Upper lobe of left lung (tissue), 6 donors: ENCODE measurements at regions not wholly inside any gene's neighbourhood (a gene's known extent, or its start where the extent isn't known, plus 50 kb on each side); places are given as distances from the start of the nearest gene placed in this dataset.

Experiments used
- ATAC-seq, 2 donors: fragments of 200-7000 bp; cut with Tn5 transposase; one replicate each; pipeline ENCODE4 v1.9.1; 2022; ENCODE audit warnings: mild to moderate bottlenecking in 2 of 2, moderate library complexity in 2 of 2; ENCODE audit not compliant: low FRiP score in 2 of 2
- DNase-seq, 2 donors: peaks; one replicate each; pipeline ENCODE4 v3.0.0-alpha.2; 2019 to 2020
- H3K27ac ChIP-seq, 4 donors: fragments of 200-600 bp; sonication (generic); one replicate each; pipeline ENCODE4 v1.5.1; 2016 to 2019
- H3K27me3 ChIP-seq, 4 donors: fragments of 200-600 bp; sonication (generic); one replicate each; pipeline ENCODE4 v1.5.1; 2017 to 2019
- H3K36me3 ChIP-seq, 4 donors: fragments of 200-600 bp; sonication (generic); one replicate each; pipeline ENCODE4 v1.5.1; 2016 to 2019
- H3K4me1 ChIP-seq, 4 donors: fragments of 200-600 bp; sonication (generic); one replicate each; pipeline ENCODE4 v1.5.1; 2018 to 2019
- H3K4me3 ChIP-seq, 4 donors: fragments of 200-600 bp; sonication (generic); one replicate each; pipeline ENCODE4 v1.5.1; 2017 to 2019; ENCODE audit warnings: mild to moderate bottlenecking in 2 of 4, moderate library complexity in 1 of 4
- H3K9me3 ChIP-seq, 4 donors: fragments of 200-600 bp; sonication (generic); one replicate each; pipeline ENCODE4 v1.5.1; 2018 to 2019
- EP300 ChIP-seq, 4 donors: sonication (generic); formaldehyde crosslinking; IDR thresholded peaks; one replicate each; pipeline ENCODE4 v1.5.1; 2017; ENCODE audit warnings: antibody characterized with exemption in 4 of 4, control low read depth in 2 of 4
- POLR2A ChIP-seq, 4 donors: fragments of 450-650 bp; IDR thresholded peaks; one replicate each; pipeline ENCODE4 v1.5.1; 2016 to 2017; ENCODE audit warnings: antibody characterized with exemption in 4 of 4, mild to moderate bottlenecking in 2 of 4
- POLR2AphosphoS5 ChIP-seq, 2 donors: sonication (generic); formaldehyde crosslinking; IDR thresholded peaks; one replicate each; pipeline ENCODE4 v1.5.1; 2017; ENCODE audit warnings: antibody characterized with exemption in 2 of 2
- WGBS, 2 donors: methylation state at CpG; one replicate each; pipeline ENCODE4 v1.1.5; 2017 to 2018; 5-methylcytosine and 5-hydroxymethylcytosine counted together
- TF ChIP-seq, protein P1 (sequence below), 6 experiments: fragments of 450-650 bp in 4 of 6; fragments of 200-600 bp in 2 of 6; sonication (generic) in 2 of 6; IDR thresholded peaks; one replicate each; pipeline ENCODE4 v1.5.1; 2016 to 2019; ENCODE audit warnings: antibody characterized with exemption in 6 of 6
- donor health status: DM: no; HTN: no; CAD: no; lungs with moderate emphysema.
- donor health status: DM: no; HTN: yes; CAD: no; lungs with severe emphysema.

DNA sequence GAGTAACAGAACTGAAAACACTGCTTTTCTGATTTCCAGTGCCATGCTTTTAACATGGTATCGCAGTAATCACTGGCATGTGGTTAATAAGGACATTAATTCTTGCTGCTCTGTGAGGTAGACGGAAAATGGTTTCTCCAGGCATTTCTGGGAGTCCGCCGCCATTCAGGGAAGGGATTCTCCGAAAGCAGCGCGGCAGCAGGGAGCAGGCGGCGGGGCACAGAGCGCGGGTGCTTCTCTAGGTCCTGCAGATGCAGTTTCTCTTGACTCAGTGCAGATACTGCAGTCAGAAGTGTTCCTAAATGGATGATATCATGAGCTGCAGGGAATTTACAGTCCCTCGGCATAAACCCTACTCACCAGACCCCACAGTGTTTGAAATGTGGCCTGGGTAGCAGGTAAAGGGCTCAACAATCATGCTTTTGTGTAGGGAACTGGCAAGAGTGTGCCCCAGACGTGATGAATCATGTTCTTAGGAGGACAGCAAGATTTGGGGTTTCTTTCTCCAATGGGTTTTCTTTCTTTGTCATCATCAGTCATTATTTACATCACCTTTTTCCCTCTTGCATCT is 338.6 kb upstream of the ARGLU1 start:
- Histone ChIP-seq H3K4me3 (no peak overlapping the region), H3K36me3 (no peaks in the 10 kb centered on the region), H3K27me3 (no peaks in the 10 kb centered on the region), H3K9me3 (no peaks in the 10 kb centered on the region), H3K27ac (no peak overlapping the region), H3K4me1 (no peaks in the 10 kb centered on the region)
- no peak for TF ChIP-seq EP300 (IDR thresholded peaks at IDR 0.05)
- TF ChIP-seq POLR2AphosphoS5 (IDR thresholded peaks at IDR 0.05): no peak
- TF ChIP-seq, protein P1, sequence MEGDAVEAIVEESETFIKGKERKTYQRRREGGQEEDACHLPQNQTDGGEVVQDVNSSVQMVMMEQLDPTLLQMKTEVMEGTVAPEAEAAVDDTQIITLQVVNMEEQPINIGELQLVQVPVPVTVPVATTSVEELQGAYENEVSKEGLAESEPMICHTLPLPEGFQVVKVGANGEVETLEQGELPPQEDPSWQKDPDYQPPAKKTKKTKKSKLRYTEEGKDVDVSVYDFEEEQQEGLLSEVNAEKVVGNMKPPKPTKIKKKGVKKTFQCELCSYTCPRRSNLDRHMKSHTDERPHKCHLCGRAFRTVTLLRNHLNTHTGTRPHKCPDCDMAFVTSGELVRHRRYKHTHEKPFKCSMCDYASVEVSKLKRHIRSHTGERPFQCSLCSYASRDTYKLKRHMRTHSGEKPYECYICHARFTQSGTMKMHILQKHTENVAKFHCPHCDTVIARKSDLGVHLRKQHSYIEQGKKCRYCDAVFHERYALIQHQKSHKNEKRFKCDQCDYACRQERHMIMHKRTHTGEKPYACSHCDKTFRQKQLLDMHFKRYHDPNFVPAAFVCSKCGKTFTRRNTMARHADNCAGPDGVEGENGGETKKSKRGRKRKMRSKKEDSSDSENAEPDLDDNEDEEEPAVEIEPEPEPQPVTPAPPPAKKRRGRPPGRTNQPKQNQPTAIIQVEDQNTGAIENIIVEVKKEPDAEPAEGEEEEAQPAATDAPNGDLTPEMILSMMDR (IDR thresholded peaks at IDR 0.05): no peak
- TF ChIP-seq POLR2A (IDR thresholded peaks at IDR 0.05): no peak
- peak in 1 of 2 donors; percentile 50 for DNase-seq
- ATAC-seq: no peak
- 95 to 96% methylated on average over 13 of the region's 13 CpGs for WGBS, 2 donors

DNA sequence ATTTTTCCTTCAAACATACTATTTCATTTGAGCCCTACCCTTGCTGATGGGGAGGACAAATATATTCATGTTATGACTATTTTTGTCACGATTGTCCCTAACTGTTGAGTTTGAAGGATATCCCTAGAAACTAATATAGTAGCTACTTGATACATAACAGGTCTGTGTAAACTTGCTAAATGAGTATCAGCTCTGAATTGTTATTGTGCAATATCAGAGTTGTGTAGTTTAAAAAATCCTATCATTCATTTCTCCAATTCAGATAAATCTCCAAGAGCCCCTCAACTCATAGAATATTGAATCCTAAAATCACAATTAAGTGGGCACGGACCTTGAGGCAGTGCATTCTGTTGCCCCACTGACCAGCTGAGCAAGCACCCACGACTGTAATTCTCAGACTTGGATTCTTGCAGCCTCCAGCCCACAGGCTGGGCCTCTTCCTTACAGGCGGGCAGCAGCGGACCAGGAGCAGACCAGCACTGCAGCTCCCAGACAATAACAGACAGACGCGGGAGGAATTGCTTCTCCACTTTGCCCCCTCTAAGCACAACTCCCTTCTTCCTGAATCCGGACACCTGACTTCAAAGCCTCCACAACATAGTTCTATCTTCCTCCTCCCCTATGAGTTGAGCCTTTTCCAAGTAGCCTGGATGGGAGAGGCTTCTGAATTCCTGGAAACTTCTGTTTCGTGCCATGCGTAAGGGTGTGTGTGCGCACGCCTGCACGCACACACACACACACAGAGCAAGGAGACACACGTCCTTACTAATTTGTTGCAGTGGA is 337.6 kb upstream of the ARGLU1 start:
- TF ChIP-seq, protein P1 (IDR thresholded peaks at IDR 0.05): no peak
- TF ChIP-seq POLR2A (IDR thresholded peaks at IDR 0.05): no peak
- no peak for TF ChIP-seq POLR2AphosphoS5 (IDR thresholded peaks at IDR 0.05)
- peak in 1 of 4 donors; percentile 79 for TF ChIP-seq EP300 (IDR thresholded peaks at IDR 0.05)
- no peak for ATAC-seq
- DNase-seq: peak in 1 of 2 donors; percentile 15

DNA sequence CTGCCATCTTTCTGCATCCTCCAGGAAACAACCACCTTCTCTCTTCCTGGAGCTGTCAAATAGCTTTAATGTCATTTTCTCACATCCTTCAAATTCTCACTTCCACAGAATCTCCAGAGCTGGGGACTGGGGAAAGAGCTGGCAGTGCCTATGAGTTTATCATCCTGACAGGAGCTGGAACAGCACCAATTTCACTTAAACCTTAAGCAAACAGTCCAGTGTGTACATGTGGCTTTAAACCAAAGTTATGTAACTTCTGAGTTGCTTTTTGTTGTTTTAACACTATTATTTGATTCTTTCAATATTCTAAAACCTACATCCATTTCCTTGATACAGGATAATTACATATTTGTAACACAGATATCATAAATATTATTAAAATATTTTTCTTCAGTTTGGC is 331.5 kb upstream of the ARGLU1 start:
- Histone ChIP-seq H3K27ac (no peak overlapping the region), H3K36me3 (no peaks in the 10 kb centered on the region), H3K27me3 (no peaks in the 10 kb centered on the region), H3K4me3 (no peak overlapping the region), H3K9me3 (no peaks in the 10 kb centered on the region), H3K4me1 (peaks cover 0 to 6% (median 2%) of the 10 kb centered on the region in 4 donors)
- no peak for TF ChIP-seq EP300 (IDR thresholded peaks at IDR 0.05)
- TF ChIP-seq POLR2A (IDR thresholded peaks at IDR 0.05): no peak
- TF ChIP-seq POLR2AphosphoS5 (IDR thresholded peaks at IDR 0.05): no peak
- TF ChIP-seq, protein P1 (IDR thresholded peaks at IDR 0.05): no peak
- ATAC-seq: no peak
- DNase-seq: no peak

More for the DNA sequence above, 337.6 kb upstream of the ARGLU1 start:
- Histone ChIP-seq H3K27me3 (no peaks in the 10 kb centered on the region), H3K9me3 (no peaks in the 10 kb centered on the region), H3K4me3 (no peak overlapping the region), H3K27ac (peak overlapping the region in 1 of 4 donors; percentile 39), H3K4me1 (no peaks in the 10 kb centered on the region), H3K36me3 (no peaks in the 10 kb centered on the region)
- WGBS, 2 donors: 40 to 66% methylated on average over 14 of the region's 14 CpGs

DNA sequence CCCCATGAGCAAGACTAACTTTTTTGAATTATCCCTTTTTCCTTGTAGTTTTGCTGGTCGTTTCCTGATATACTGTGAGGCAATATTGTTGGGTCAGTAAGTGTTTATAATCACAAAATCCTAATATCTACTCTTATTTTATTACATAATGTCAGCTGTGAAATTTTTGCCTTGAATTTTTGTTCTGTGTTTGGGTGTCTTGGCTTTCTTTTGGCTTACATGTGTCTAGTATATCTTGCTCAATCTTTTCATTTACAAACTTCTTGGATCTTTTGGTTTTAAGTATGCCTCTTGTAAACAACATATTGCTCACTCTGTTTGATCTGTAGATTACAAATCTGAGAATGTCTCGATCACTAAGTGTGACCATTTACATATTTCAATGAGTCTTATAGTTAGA is 330.3 kb upstream of the ARGLU1 start:
- DNase-seq (no peak), ATAC-seq (no peak)
- Histone ChIP-seq H3K4me1 (peaks cover 0 to 6% (median 2%) of the 10 kb centered on the region in 4 donors), H3K9me3 (no peaks in the 10 kb centered on the region), H3K36me3 (no peaks in the 10 kb centered on the region), H3K27me3 (no peaks in the 10 kb centered on the region), H3K27ac (no peak overlapping the region), H3K4me3 (no peak overlapping the region)
- WGBS, 2 donors: 45 to 50% methylated on average over 2 of the region's 2 CpGs
- TF ChIP-seq, protein P1 (IDR thresholded peaks at IDR 0.05): no peak
- TF ChIP-seq EP300 (IDR thresholded peaks at IDR 0.05) (no peak), POLR2AphosphoS5 (IDR thresholded peaks at IDR 0.05) (no peak), POLR2A (IDR thresholded peaks at IDR 0.05) (no peak)
